ENCODE measurements at regions not wholly inside any gene's neighbourhood (a gene's known extent, or its start where the extent isn't known, plus 50 kb on each side); places are given as distances from the start of the nearest gene placed in this dataset.

- H4K20me1 ChIP-seq (replicated peaks; ENCODE audit: control insufficient read depth, extremely low read depth, insufficient read depth, low read length), result no peaks in the 10 kb centered on the region
- H3K9me1 ChIP-seq (replicated peaks; ENCODE audit: control insufficient read depth, extremely low read depth, insufficient read depth, low read length), result no peaks in the 10 kb centered on the region
- H2AFZ ChIP-seq (ENCODE audit: low read depth, low read length), result no peak overlapping the region
- no TSS peak for BruUV-seq (replicated peaks)
- H3K4me2 ChIP-seq (ENCODE audit: insufficient read depth, low read length), result no peak overlapping the region
- H3K4me1 ChIP-seq (ENCODE audit: control insufficient read depth, extremely low read depth, insufficient read depth, low read length), result peaks cover 13% of the 10 kb centered on the region
- ChIA-PET POLR2A (no interaction called here), CTCF (no interaction called here)
- no peak overlapping the region for H3K27ac ChIP-seq (ENCODE audit: insufficient read depth, low read depth, low read length)
- intact Hi-C loops (cut with micrococcal nuclease), result no loop called here
- H3K36me3 ChIP-seq (ENCODE audit: control insufficient read depth in 2 of 2, extremely low read depth in 1 of 2, insufficient read depth in 2 of 2, low read length in 2 of 2), result no peaks in the 10 kb centered on the region
- H3K9ac ChIP-seq (replicated peaks; ENCODE audit: extremely low read depth, insufficient read depth, low read length), result no peak overlapping the region
- H3K27me3 ChIP-seq (ENCODE audit: control insufficient read depth in 2 of 2, insufficient read depth in 2 of 2, low read length in 2 of 2), result no peaks in the 10 kb centered on the region
- dilution Hi-C loops (cut with MboI; ENCODE audit: extremely low pct_ligation_motif_present, low sequenced_read_pairs), result no loop called here
- H3K4me3 ChIP-seq (replicated peaks in 1 of 3; ENCODE audit: insufficient read depth in 1 of 3, low read depth in 1 of 3, low read length in 3 of 3), result no peak overlapping the region
- FAIRE-seq, result no peak
- TF ChIP-seq POLR2AphosphoS5 (IDR thresholded peaks at IDR 0.05; ENCODE audit: insufficient read depth, low read depth, low read length), result no peak
- no peak for TF ChIP-seq CTCF (IDR thresholded peaks at IDR 0.05; ENCODE audit: extremely low read depth in 1 of 2, insufficient read depth in 1 of 2, low read depth in 1 of 2, low read length in 2 of 2)
- no peak for TF ChIP-seq MAX (IDR thresholded peaks at IDR 0.05; ENCODE audit: insufficient read depth, insufficient read length)
- TF ChIP-seq EZH2 (IDR thresholded peaks at IDR 0.05; ENCODE audit: borderline replicate concordance, low read depth, low read length, severe bottlenecking), result no peak
- no peak for TF ChIP-seq JUN (IDR thresholded peaks at IDR 0.05; ENCODE audit: borderline replicate concordance, insufficient read depth, insufficient read length, low read depth)
- no peak for TF ChIP-seq MYC (IDR thresholded peaks at IDR 0.05; ENCODE audit: low read depth, low read length)
- no peak for TF ChIP-seq GATA2 (IDR thresholded peaks at IDR 0.05; ENCODE audit: insufficient read depth, insufficient read length, low read depth, low read length)
- TF ChIP-seq FOS (IDR thresholded peaks at IDR 0.05; ENCODE audit: borderline replicate concordance, insufficient read depth, low read length), result no peak
- no peak for TF ChIP-seq POLR2A (IDR thresholded peaks at IDR 0.05; ENCODE audit: low read depth, low read length)
- H3K9me3 ChIP-seq (replicated peaks; ENCODE audit: control insufficient read depth, insufficient read depth, low read length), result no peaks in the 10 kb centered on the region
- no peaks in the 10 kb centered on the region for H3K79me2 ChIP-seq (ENCODE audit: control insufficient read depth, insufficient read depth, low read length)
- DNase-seq (ENCODE audit: low read depth, low spot score), result no peak
Measured at GRCh38 chr5:108659531-108659930, 88.2 kb upstream of the FER start.

Measured in endothelial cell of umbilical vein (primary cell).